Activated CD8-positive, alpha-beta memory T cell treated with anti-CD3 and anti-CD28 coated beads for 36 hours (primary cell): ENCODE measurements at regions not wholly inside any gene's neighbourhood (a gene's known extent, or its start where the extent isn't known, plus 50 kb on each side); places are given as distances from the start of the nearest gene placed in this dataset.

Source experiments
- CTCF ChIA-PET: fragments of 350-600 bp; sonication (Branson Sonifier 250); formaldehyde crosslinking; loops from one replicate; lab custom pipeline; 2021; ENCODE audit warnings: antibody characterized with exemption; lab: Charles Lee
- POLR2A ChIA-PET: fragments of 350-600 bp; sonication (Branson Sonifier 250); formaldehyde crosslinking; loops from one replicate; lab custom pipeline; 2021; ENCODE audit warnings: antibody characterized with exemption; lab: Charles Lee

DNA sequence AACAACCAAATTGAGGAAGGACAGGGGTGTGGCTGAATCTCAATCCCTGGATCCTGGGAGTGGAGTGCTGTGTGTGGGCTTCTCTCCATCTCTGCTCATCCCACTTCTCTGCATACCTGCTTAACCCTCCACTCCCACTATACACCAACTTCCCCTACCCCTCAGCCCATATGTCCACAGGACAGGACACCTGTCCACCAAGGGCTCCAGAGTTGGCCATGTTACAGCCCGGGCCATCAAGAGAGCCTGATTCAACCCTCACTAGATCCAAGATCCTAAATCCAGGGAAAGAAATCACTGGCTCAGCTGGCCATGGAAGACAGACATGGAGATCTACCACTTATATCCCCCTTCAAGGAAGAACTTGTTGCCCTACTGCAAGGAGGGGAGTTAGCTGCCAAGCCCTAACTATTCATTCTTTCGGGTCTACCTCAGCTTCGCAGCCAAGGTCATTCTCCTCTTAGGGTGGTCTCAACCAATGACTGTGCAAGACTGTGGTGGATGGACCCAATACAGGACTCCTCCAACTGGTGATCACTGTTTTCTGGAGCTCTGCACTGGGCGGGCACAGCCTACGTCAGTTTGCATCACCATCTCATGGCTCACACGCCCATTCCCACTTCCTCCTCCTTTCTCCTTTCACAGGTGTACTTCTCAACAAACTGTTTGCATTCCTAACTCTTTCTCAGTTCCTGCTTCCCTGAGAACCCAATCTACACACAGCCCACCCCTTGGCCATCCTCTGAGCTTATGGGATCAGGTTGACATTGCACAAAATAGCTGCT lies 53.7 kb upstream of the ZBTB43 start:
- CTCF ChIA-PET = no interaction called here
- POLR2A ChIA-PET = no interaction called here

DNA sequence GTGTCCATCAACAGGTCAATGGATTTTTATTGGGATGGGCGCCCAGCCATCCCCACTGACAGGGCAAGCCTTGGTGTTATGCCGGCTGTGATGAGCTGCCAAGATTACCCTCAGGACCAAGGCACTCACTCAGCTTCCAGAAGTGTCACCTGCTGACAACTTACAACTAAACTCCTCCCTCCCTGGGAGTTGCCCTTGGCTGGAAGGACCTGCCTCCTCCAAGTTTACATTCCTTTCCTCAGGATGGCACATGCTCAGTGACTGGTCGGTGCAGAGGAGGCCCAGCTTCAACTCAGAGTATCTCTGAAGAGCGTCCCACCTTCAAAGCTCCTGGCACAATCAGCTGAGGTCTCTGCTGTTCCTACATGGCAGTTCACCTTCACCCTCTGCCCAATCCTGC lies 52.5 kb upstream of the ZBTB43 start:
- CTCF ChIA-PET = no interaction called here
- POLR2A ChIA-PET = no interaction called here

GRCh38 chr9:126752881-126753670 lies 51.8 kb upstream of the ZBTB43 start:
- ChIA-PET POLR2A (no interaction called here), CTCF (interaction anchor here (1.3 kb wide), 1 partner anchor 47 kb away, joined by 6 read pairs; no protein-coding TSS in a partner anchor)

DNA sequence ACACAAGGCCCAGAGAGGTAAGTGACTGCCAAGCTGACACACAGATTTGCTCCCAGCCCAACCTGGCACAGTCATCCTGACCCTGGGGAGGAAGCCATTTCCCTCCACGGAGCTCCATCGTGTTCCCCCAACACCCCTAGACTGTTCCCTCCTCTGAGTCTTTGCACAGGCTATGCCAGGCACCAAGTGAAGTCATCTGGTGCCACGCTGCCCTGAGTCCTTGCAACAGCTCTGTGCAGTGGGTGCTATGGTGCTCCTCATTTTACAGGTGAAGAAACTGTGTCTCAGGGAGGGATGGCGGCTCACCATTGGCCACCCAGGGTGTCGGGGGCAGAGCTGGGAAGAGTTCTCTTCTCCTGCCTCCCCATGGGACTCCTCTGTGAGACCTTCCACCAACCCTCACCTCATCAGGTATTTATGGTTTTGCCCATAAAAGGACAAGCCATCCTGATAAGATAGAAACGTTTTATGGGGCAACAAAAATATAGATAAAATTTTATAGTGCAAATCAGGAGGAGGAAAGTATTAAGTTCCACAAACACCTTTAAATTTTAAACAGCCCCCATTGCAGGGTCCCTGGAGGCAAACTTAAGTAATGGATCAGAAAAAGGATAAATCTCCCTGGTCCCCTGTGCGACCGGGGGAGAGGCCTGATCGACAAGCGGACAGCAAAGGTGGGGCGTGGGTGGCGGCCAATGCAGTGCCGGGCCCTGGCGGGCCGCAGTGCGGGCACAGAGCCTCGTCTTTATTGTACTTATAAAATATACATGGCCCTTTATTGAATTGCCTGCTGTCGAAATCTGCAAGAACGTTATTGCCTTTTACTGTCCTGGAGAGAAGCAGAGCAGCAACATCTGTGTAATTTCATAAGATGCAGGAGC lies 50.2 kb upstream of the ZBTB43 start:
- ChIA-PET POLR2A (no interaction called here), CTCF (interaction anchor here (1.3 kb wide), 1 partner anchor 49 kb away, joined by 6 read pairs; no protein-coding TSS in a partner anchor)
